Adrenal gland (tissue), 5 donors: ENCODE measurements at regions not wholly inside any gene's neighbourhood (a gene's known extent, or its start where the extent isn't known, plus 50 kb on each side); places are given as distances from the start of the nearest gene placed in this dataset.

Experiments used
- CTCF ChIP-seq, 6 experiments: fragments of 450-650 bp in 4 of 6; fragments of 200-600 bp in 2 of 6; sonication (generic) in 1 of 6; IDR thresholded peaks; 1 replicate in 5 of 6; 2 replicates in 1 of 6; pipeline versions ENCODE4 v1.5.1 to v1.8.0; 2016 to 2021; ENCODE audit warnings: antibody characterized with exemption in 6 of 6, mild to moderate bottlenecking in 2 of 6, moderate library complexity in 1 of 6
- POLR2A ChIP-seq, 2 donors: fragments of 450-650 bp; IDR thresholded peaks; one replicate each; pipeline ENCODE4 v1.6.1; 2017; ENCODE audit warnings: antibody characterized with exemption in 2 of 2, mild to moderate bottlenecking in 2 of 2, moderate library complexity in 1 of 2
- donor health status: DM: no; HTN: no; CAD: no.

- TF ChIP-seq CTCF (IDR thresholded peaks at IDR 0.05), result no peak
- no peak for TF ChIP-seq POLR2A (IDR thresholded peaks at IDR 0.05)
Observed at GRCh38 chr6:48701572-48701971, 590.6 kb upstream of the PTCHD4 start.
